H1 (cell line): ENCODE measurements at regions not wholly inside any gene's neighbourhood (a gene's known extent, or its start where the extent isn't known, plus 50 kb on each side); places are given as distances from the start of the nearest gene placed in this dataset.

Source experiments
- CTCF ChIA-PET: fragments of 300-600 bp; sonication (Branson Sonifier 250); formaldehyde crosslinking; loops from one replicate; lab custom pipeline; 2021; ENCODE audit not compliant: partially characterized antibody; lab: Charles Lee
- POLR2A ChIA-PET: fragments of 300-600 bp; sonication (Branson Sonifier 250); formaldehyde crosslinking; loops from one replicate; lab custom pipeline; 2021; ENCODE audit warnings: inconsistent platforms; ENCODE audit not compliant: partially characterized antibody; lab: Charles Lee
- DNase-seq, 2 experiments: peaks; one replicate each; pipeline versions ENCODE4 v3.0.0 to v3.0.0-alpha.2; 2010 to 2022; ENCODE audit warnings: low spot score in 2 of 2, low read depth in 1 of 2, mixed read lengths in 1 of 2
- FAIRE-seq: peaks from 2 replicates; lab custom pipeline; 2011; peaks lifted over from hg19 to GRCh38; lab: Jason Lieb, UNC
- H2AFZ ChIP-seq: 2 replicates; pipeline ENCODE4 v1.8.1; 2012; ENCODE audit warnings: low read length, inconsistent platforms
- H2AK5ac ChIP-seq: 2 replicates; pipeline ENCODE4 v1.6.1; 2013; ENCODE audit warnings: low read depth, low read length
- H2BK120ac ChIP-seq: replicated peaks from 2 replicates; pipeline ENCODE3; 2013; ENCODE audit warnings: low read depth, low read length, inconsistent platforms
- H2BK12ac ChIP-seq: 2 replicates; pipeline ENCODE4 v1.6.1; 2013; ENCODE audit warnings: low read depth, low read length
- H2BK15ac ChIP-seq: 2 replicates; pipeline ENCODE4 v1.6.1; 2013; ENCODE audit warnings: low read length
- H2BK20ac ChIP-seq: 2 replicates; pipeline ENCODE4 v1.6.1; 2013; ENCODE audit warnings: low read length
- H2BK5ac ChIP-seq: 2 replicates; pipeline ENCODE4 v1.6.1; 2013; ENCODE audit warnings: low read depth, low read length
- H3K14ac ChIP-seq: 2 replicates; pipeline ENCODE4 v1.6.1; 2013; ENCODE audit warnings: inconsistent platforms; ENCODE audit not compliant: insufficient read length
- H3K18ac ChIP-seq: 2 replicates; pipeline ENCODE4 v1.6.1; 2013; ENCODE audit warnings: low read length; ENCODE audit errors: extremely low read depth
- H3K23ac ChIP-seq: 2 replicates; pipeline ENCODE4 v1.6.1; 2013; ENCODE audit warnings: inconsistent platforms; ENCODE audit not compliant: insufficient read length
- H3K23me2 ChIP-seq: 2 replicates; pipeline ENCODE4 v1.6.1; 2013; ENCODE audit warnings: low read depth, low read length
- H3K27ac ChIP-seq: 2 replicates; pipeline ENCODE4 v1.6.1; 2011; ENCODE audit warnings: low read depth, low read length, inconsistent platforms
- H3K27me3 ChIP-seq, 4 experiments: replicated peaks in 1 of 4; 1 replicate in 1 of 4; 2 replicates in 3 of 4; pipeline versions ENCODE4 v1.6.1 to v1.8.1; 2011 to 2013; ENCODE audit warnings: low read length in 3 of 4, mild to moderate bottlenecking in 3 of 4, inconsistent platforms in 2 of 4, mixed read lengths in 2 of 4, moderate library complexity in 1 of 4; ENCODE audit not compliant: control insufficient read depth in 3 of 4, insufficient read depth in 3 of 4; ENCODE audit errors: extremely low read depth in 1 of 4
- H3K36me3 ChIP-seq, 4 experiments: 2 replicates each; pipeline versions ENCODE4 v1.6.1 to v1.8.1; 2011 to 2013; ENCODE audit warnings: mild to moderate bottlenecking in 4 of 4, low read length in 3 of 4, moderate library complexity in 2 of 4, control low read depth in 1 of 4, inconsistent platforms in 1 of 4; ENCODE audit not compliant: insufficient read depth in 4 of 4, control insufficient read depth in 2 of 4
- H3K4ac ChIP-seq: replicated peaks from 2 replicates; pipeline ENCODE3; 2013; ENCODE audit warnings: low read length, low read depth, mixed read lengths, inconsistent platforms; ENCODE audit not compliant: insufficient read length
- H3K4me1 ChIP-seq, 4 experiments: replicated peaks in 1 of 4; 1 replicate in 1 of 4; 2 replicates in 3 of 4; pipeline versions ENCODE4 v1.6.1 to v1.8.1; 2011 to 2013; ENCODE audit warnings: low read length in 3 of 4, inconsistent platforms in 2 of 4, mixed read lengths in 1 of 4; ENCODE audit not compliant: insufficient read depth in 4 of 4, control insufficient read depth in 3 of 4
- H3K4me2 ChIP-seq, 2 experiments: 2 replicates each; pipeline versions ENCODE4 v1.6.1 to v1.8.1; 2011 to 2013; ENCODE audit warnings: low read depth in 2 of 2, low read length in 2 of 2, control low read depth in 1 of 2, inconsistent platforms in 1 of 2, mild to moderate bottlenecking in 1 of 2; ENCODE audit not compliant: insufficient read depth in 1 of 2
- H3K4me3 ChIP-seq, 4 experiments: fragments of 200-600, 300-600 bp in 1 of 4; sonication (generic), shearing (Covaris generic), sonication (Bioruptor Twin) in 1 of 4; 2 replicates each; pipeline versions ENCODE4 v1.5.1 to v1.8.1; 2011 to 2016; ENCODE audit warnings: low read length in 4 of 4, low read depth in 3 of 4, control low read depth in 2 of 4, inconsistent platforms in 2 of 4, mild to moderate bottlenecking in 2 of 4, mixed read lengths in 1 of 4, moderate library complexity in 1 of 4; ENCODE audit not compliant: insufficient read depth in 2 of 4; ENCODE audit errors: extremely low read depth in 1 of 4
- H3K56ac ChIP-seq: replicated peaks from 2 replicates; pipeline ENCODE3; 2013; ENCODE audit warnings: low read depth, mild to moderate bottlenecking, mixed read lengths, low read length, inconsistent platforms; ENCODE audit not compliant: insufficient read length
- H3K79me1 ChIP-seq: 2 replicates; pipeline ENCODE4 v1.6.1; 2013; ENCODE audit warnings: low read depth, low read length, control low read depth
- H3K79me2 ChIP-seq, 2 experiments: 2 replicates each; pipeline versions ENCODE4 v1.6.1 to v1.8.1; 2012 to 2013; ENCODE audit warnings: low read length in 2 of 2, mild to moderate bottlenecking in 2 of 2, inconsistent platforms in 1 of 2; ENCODE audit not compliant: insufficient read depth in 2 of 2, control insufficient read depth in 1 of 2
- H3K9ac ChIP-seq, 4 experiments: replicated peaks in 1 of 4; 1 replicate in 1 of 4; 2 replicates in 3 of 4; pipeline versions ENCODE4 v1.6.1 to v1.8.1; 2011 to 2013; ENCODE audit warnings: low read depth in 3 of 4, low read length in 3 of 4, control low read depth in 2 of 4, mild to moderate bottlenecking in 2 of 4, moderate library complexity in 2 of 4, inconsistent platforms in 1 of 4; ENCODE audit errors: extremely low read depth in 1 of 4
- H3K9me3 ChIP-seq, 2 experiments: 2 replicates each; pipeline versions ENCODE4 v1.6.1 to v1.8.1; 2012 to 2013; ENCODE audit warnings: mild to moderate bottlenecking in 2 of 2, moderate library complexity in 2 of 2, control low read depth in 1 of 2, inconsistent platforms in 1 of 2, low read depth in 1 of 2, low read length in 1 of 2, mixed read lengths in 1 of 2; ENCODE audit not compliant: insufficient read depth in 2 of 2
- H4K20me1 ChIP-seq, 2 experiments: replicated peaks in 1 of 2; 2 replicates each; pipeline versions ENCODE3 to v1.8.1; 2011 to 2013; ENCODE audit warnings: inconsistent platforms in 2 of 2, low read length in 2 of 2, mild to moderate bottlenecking in 1 of 2; ENCODE audit not compliant: insufficient read depth in 2 of 2, control insufficient read depth in 1 of 2
- H4K5ac ChIP-seq: 2 replicates; pipeline ENCODE4 v1.6.1; 2013; ENCODE audit warnings: low read length, low read depth, mixed read lengths, inconsistent platforms; ENCODE audit not compliant: insufficient read length
- H4K8ac ChIP-seq: 2 replicates; pipeline ENCODE4 v1.8.0; 2013; ENCODE audit warnings: mild to moderate bottlenecking, moderate library complexity, low read length, inconsistent platforms; ENCODE audit not compliant: insufficient read depth; ENCODE audit errors: extremely low read depth
- H4K91ac ChIP-seq: replicated peaks from 2 replicates; pipeline ENCODE3; 2013; ENCODE audit warnings: low read length, mixed read lengths, inconsistent platforms; ENCODE audit not compliant: insufficient read length
- BACH1 ChIP-seq: IDR thresholded peaks from 2 replicates; pipeline ENCODE4 v1.6.1; 2012; ENCODE audit warnings: low read length, improper control_type of control experiment
- CHD1 ChIP-seq: IDR thresholded peaks from 2 replicates; pipeline ENCODE4 v1.6.1; 2012; ENCODE audit warnings: low read depth, low read length, improper control_type of control experiment
- FOSL1 ChIP-seq: IDR thresholded peaks from 2 replicates; pipeline ENCODE4 v1.6.1; 2011; ENCODE audit warnings: mild to moderate bottlenecking, low read depth, low read length, moderate library complexity; ENCODE audit not compliant: insufficient read depth
- GTF2F1 ChIP-seq: IDR thresholded peaks from 2 replicates; pipeline ENCODE4 v1.6.1; 2012; ENCODE audit warnings: low read depth, low read length, improper control_type of control experiment, borderline replicate concordance
- HDAC6 ChIP-seq: IDR thresholded peaks from one replicate; pipeline ENCODE4 v1.7.1; 2012; ENCODE audit warnings: low read depth, mild to moderate bottlenecking, inconsistent platforms, low read length, moderate library complexity
- POLR2A ChIP-seq, 2 experiments: IDR thresholded peaks; 1 replicate in 1 of 2; 2 replicates in 1 of 2; pipeline ENCODE4 v1.6.1; 2011; ENCODE audit warnings: low read depth in 2 of 2, low read length in 2 of 2, mild to moderate bottlenecking in 2 of 2; ENCODE audit errors: control extremely low read depth in 1 of 2
- RNF2 ChIP-seq: fragments of 200-900, 300-1000 bp; sonication (generic); IDR thresholded peaks from 2 replicates; pipeline ENCODE4 v1.7.1; 2016; ENCODE audit warnings: borderline replicate concordance, low read depth, mild to moderate bottlenecking, antibody characterized with exemption, low read length; ENCODE audit not compliant: poor library complexity, severe bottlenecking; ENCODE audit errors: missing control alignments
- SP1 ChIP-seq: IDR thresholded peaks from 2 replicates; pipeline ENCODE4 v1.6.1; 2011; ENCODE audit warnings: low read depth, low read length
- SP2 ChIP-seq: IDR thresholded peaks from 2 replicates; pipeline ENCODE4 v1.6.1; 2012; ENCODE audit warnings: mild to moderate bottlenecking, low read length, inconsistent platforms
- SRF ChIP-seq: IDR thresholded peaks from 2 replicates; pipeline ENCODE4 v1.6.1; 2011; ENCODE audit warnings: mild to moderate bottlenecking, low read depth, low read length, moderate library complexity
- SUZ12 ChIP-seq: fragments of 200-600 bp; sonication (generic); IDR thresholded peaks from 2 replicates; pipeline ENCODE4 v1.6.1; 2012; ENCODE audit warnings: mild to moderate bottlenecking, inconsistent platforms, low read length, moderate library complexity, mixed read lengths
- TEAD4 ChIP-seq: IDR thresholded peaks from 2 replicates; pipeline ENCODE4 v1.6.1; 2012; ENCODE audit warnings: low read depth, low read length, inconsistent platforms, mixed read lengths
- YY1 ChIP-seq: IDR thresholded peaks from 2 replicates; pipeline ENCODE4 v1.6.1; 2011; ENCODE audit warnings: low read depth, mild to moderate bottlenecking, low read length
- WGBS, 2 experiments: shearing (Covaris generic) in 1 of 2; methylation state at CpG; one replicate each; pipeline versions ENCODE4 v1.1.6 to v1.1.7; 2013 to 2015; ENCODE audit warnings: low lambda C conversion rate in 2 of 2, mixed read lengths in 2 of 2, inconsistent platforms in 1 of 2, low coverage in 1 of 2, missing lambda C conversion rate in 1 of 2; ENCODE audit not compliant: insufficient replicate concordance in 2 of 2, insufficient coverage in 1 of 2, insufficient read length in 1 of 2; ENCODE audit errors: extremely low coverage in 1 of 2, missing lambda C conversion rate in 1 of 2; 5-methylcytosine and 5-hydroxymethylcytosine counted together
- TF ChIP-seq, protein P1 (sequence below): IDR thresholded peaks from 2 replicates; pipeline ENCODE4 v1.6.1; 2012; ENCODE audit warnings: inconsistent platforms
- TF ChIP-seq, protein P2 (sequence below): IDR thresholded peaks from 2 replicates; pipeline ENCODE4 v1.6.1; 2011; ENCODE audit warnings: low read length, improper control_type of control experiment

DNA sequence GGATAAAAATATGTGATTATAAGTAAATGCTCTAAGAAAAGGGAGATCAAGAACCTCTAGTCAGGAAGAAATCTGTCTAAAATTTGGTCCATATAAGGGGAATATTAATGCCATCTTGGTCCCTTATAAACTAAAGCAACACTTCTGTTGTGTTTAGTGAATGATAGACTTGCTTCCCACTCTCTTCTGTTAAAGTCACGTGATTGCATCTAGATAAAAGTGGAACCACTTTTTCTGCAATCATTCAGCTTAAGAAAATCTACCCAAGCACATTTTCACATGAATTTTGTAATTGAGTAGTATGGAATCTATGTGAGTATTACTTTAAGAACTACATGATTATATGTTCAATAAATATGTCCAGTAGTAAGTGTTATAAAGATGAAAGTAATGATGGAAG is 782.9 kb upstream of the MIR17HG start:
- Histone ChIP-seq H3K4me3 (no peak overlapping the region), H4K8ac (no peak overlapping the region), H2AK5ac (no peak overlapping the region), H3K27me3 (no peaks in the 10 kb centered on the region), H4K20me1 (no peaks in the 10 kb centered on the region), H3K9me3 (no peaks in the 10 kb centered on the region), H2AFZ (no peak overlapping the region), H3K18ac (no peak overlapping the region), H2BK20ac (no peak overlapping the region), H2BK5ac (no peak overlapping the region), H3K27ac (no peak overlapping the region), H3K79me1 (no peaks in the 10 kb centered on the region), H3K56ac (no peak overlapping the region), H4K5ac (no peak overlapping the region), H3K79me2 (no peaks in the 10 kb centered on the region), H4K91ac (no peak overlapping the region), H3K23ac (no peak overlapping the region), H3K14ac (no peak overlapping the region), H2BK15ac (no peak overlapping the region), H3K36me3 (no peaks in the 10 kb centered on the region), H2BK120ac (no peak overlapping the region), H3K4me1 (no peaks in the 10 kb centered on the region), H3K9ac (no peak overlapping the region), H3K23me2 (no peaks in the 10 kb centered on the region), H3K4ac (no peak overlapping the region), H3K4me2 (no peak overlapping the region), H2BK12ac (no peak overlapping the region)
- ChIA-PET POLR2A (no interaction called here), CTCF (no interaction called here)
- 88% methylated on average over 1 of the region's 1 CpG; no CpG with 5 or more reads in 1 of the 2 experiments for WGBS, 2 experiments
- FAIRE-seq (no peak), DNase-seq (no peak)
- TF ChIP-seq FOSL1, result no peak
- no peak for TF ChIP-seq HDAC6
- no peak for TF ChIP-seq SRF
- no peak for TF ChIP-seq CHD1
- no peak for TF ChIP-seq RNF2
- no peak for TF ChIP-seq TEAD4
- no peak for TF ChIP-seq BACH1
- no peak for TF ChIP-seq SUZ12
- TF ChIP-seq, protein P1, sequence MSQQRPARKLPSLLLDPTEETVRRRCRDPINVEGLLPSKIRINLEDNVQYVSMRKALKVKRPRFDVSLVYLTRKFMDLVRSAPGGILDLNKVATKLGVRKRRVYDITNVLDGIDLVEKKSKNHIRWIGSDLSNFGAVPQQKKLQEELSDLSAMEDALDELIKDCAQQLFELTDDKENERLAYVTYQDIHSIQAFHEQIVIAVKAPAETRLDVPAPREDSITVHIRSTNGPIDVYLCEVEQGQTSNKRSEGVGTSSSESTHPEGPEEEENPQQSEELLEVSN, result no peak
- no peak for TF ChIP-seq YY1
- no peak for TF ChIP-seq GTF2F1
- no peak for TF ChIP-seq SP2
- no peak for TF ChIP-seq SP1
- no peak for TF ChIP-seq POLR2A (IDR thresholded peaks at IDR 0.05; ENCODE audit: control extremely low read depth in 1 of 2, low read depth in 2 of 2, low read length in 2 of 2)
- TF ChIP-seq, protein P2, sequence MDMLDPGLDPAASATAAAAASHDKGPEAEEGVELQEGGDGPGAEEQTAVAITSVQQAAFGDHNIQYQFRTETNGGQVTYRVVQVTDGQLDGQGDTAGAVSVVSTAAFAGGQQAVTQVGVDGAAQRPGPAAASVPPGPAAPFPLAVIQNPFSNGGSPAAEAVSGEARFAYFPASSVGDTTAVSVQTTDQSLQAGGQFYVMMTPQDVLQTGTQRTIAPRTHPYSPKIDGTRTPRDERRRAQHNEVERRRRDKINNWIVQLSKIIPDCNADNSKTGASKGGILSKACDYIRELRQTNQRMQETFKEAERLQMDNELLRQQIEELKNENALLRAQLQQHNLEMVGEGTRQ, result no peak
